Neural cell (in vitro differentiated cells): ENCODE measurements at regions not wholly inside any gene's neighbourhood (a gene's known extent, or its start where the extent isn't known, plus 50 kb on each side); places are given as distances from the start of the nearest gene placed in this dataset.

Source experiments
- H2AFZ ChIP-seq: fragments of 200-600, 300-800 bp; sonication (generic), shearing (Covaris generic); 2 replicates; pipeline ENCODE4 v1.6.0; 2014; ENCODE audit warnings: low read depth, mild to moderate bottlenecking, antibody characterized with exemption, low read length, moderate library complexity
- H3F3A ChIP-seq: fragments of 200-600 bp; shearing (Covaris generic); 2 replicates; pipeline ENCODE4 v1.6.1; 2016; ENCODE audit warnings: mild to moderate bottlenecking, moderate library complexity, mixed read lengths, antibody characterized with exemption, low read length; ENCODE audit not compliant: insufficient read depth, poor library complexity, severe bottlenecking
- H3K27ac ChIP-seq: fragments of 200-600, 300-800 bp; sonication (generic), shearing (Covaris generic); 2 replicates; pipeline ENCODE4 v1.5.1; 2014; ENCODE audit warnings: mild to moderate bottlenecking, low read length, moderate library complexity
- H3K27me3 ChIP-seq: fragments of 300-800, 200-600 bp; sonication (generic), shearing (Covaris generic); 2 replicates; pipeline ENCODE4 v1.6.0; 2014; ENCODE audit warnings: mild to moderate bottlenecking, low read depth, low read length, moderate library complexity; ENCODE audit not compliant: insufficient read depth
- H3K36me3 ChIP-seq: fragments of 300-800, 200-600 bp; sonication (generic), shearing (Covaris generic); 2 replicates; pipeline ENCODE4 v1.5.1; 2014; ENCODE audit warnings: mild to moderate bottlenecking, antibody characterized with exemption, low read length, moderate library complexity; ENCODE audit not compliant: insufficient read depth
- H3K4me2 ChIP-seq: fragments of 300-800, 200-600 bp; sonication (generic), shearing (Covaris generic); 2 replicates; pipeline ENCODE4 v1.6.0; 2014; ENCODE audit warnings: mild to moderate bottlenecking, low read length
- H3K4me3 ChIP-seq: fragments of 300-800, 200-600 bp; sonication (generic), shearing (Covaris generic); 2 replicates; pipeline ENCODE4 v1.5.1; 2014; ENCODE audit warnings: mild to moderate bottlenecking, low read length, moderate library complexity
- H3K79me2 ChIP-seq: fragments of 200-600 bp; shearing (Covaris generic); replicated peaks from 2 replicates; pipeline ENCODE4 v1.6.0; 2014; ENCODE audit warnings: mild to moderate bottlenecking, low read length, moderate library complexity; ENCODE audit not compliant: insufficient read depth
- H3K9ac ChIP-seq: fragments of 300-800, 200-600 bp; sonication (generic), shearing (Covaris generic); 2 replicates; pipeline ENCODE4 v1.6.1; 2016; ENCODE audit warnings: mild to moderate bottlenecking, low read length, mixed read lengths
- H3K9me2 ChIP-seq: fragments of 200-600 bp; shearing (Covaris generic); 2 replicates; pipeline ENCODE4 v1.6.1; 2016; ENCODE audit warnings: mild to moderate bottlenecking, low read length, mixed read lengths; ENCODE audit not compliant: insufficient read depth
- H3K9me3 ChIP-seq: fragments of 200-600, 300-800 bp; sonication (generic), shearing (Covaris generic); 2 replicates; pipeline ENCODE4 v1.6.1; 2016; ENCODE audit warnings: mild to moderate bottlenecking, mixed run types, low read length, moderate library complexity, mixed read lengths
- H4K20me1 ChIP-seq: fragments of 200-600 bp; shearing (Covaris generic); 2 replicates; pipeline ENCODE4 v1.6.1; 2016; ENCODE audit warnings: mild to moderate bottlenecking, mixed run types; ENCODE audit not compliant: insufficient read depth
- EP300 ChIP-seq: fragments of 450-650 bp; conservative IDR thresholded peaks from 2 replicates; pipeline ENCODE4 v1.6.1; 2014; ENCODE audit warnings: antibody characterized with exemption, mild to moderate bottlenecking, moderate library complexity; ENCODE audit not compliant: poor library complexity, severe bottlenecking
- EZH2 ChIP-seq: fragments of 200-600, 300-800 bp; shearing (Covaris generic), sonication (generic); IDR thresholded peaks from 2 replicates; pipeline ENCODE4 v1.6.1; 2014; ENCODE audit warnings: antibody characterized with exemption, low read length, borderline replicate concordance, mild to moderate bottlenecking; ENCODE audit not compliant: insufficient read depth, poor library complexity, severe bottlenecking
- MXI1 ChIP-seq: fragments of 450-650 bp; conservative IDR thresholded peaks from 2 replicates; pipeline ENCODE4 v1.6.1; 2014; ENCODE audit warnings: antibody characterized with exemption, mild to moderate bottlenecking; ENCODE audit not compliant: poor library complexity, severe bottlenecking
- POLR2AphosphoS5 ChIP-seq: IDR thresholded peaks from 2 replicates; pipeline ENCODE4 v1.6.1; 2012
- RAD21 ChIP-seq: fragments of 450-650 bp; conservative IDR thresholded peaks from 2 replicates; pipeline ENCODE4 v1.6.1; 2014; ENCODE audit warnings: antibody characterized with exemption, mild to moderate bottlenecking, moderate library complexity
- SMC3 ChIP-seq: fragments of 450-650 bp; conservative IDR thresholded peaks from 2 replicates; pipeline ENCODE4 v1.6.1; 2014; ENCODE audit warnings: antibody characterized with exemption, mild to moderate bottlenecking, moderate library complexity; ENCODE audit not compliant: poor library complexity
- TAF1 ChIP-seq: IDR thresholded peaks from 2 replicates; pipeline ENCODE4 v1.6.1; 2012; ENCODE audit warnings: low read depth
- TF ChIP-seq, protein P1 (sequence below): IDR thresholded peaks from 2 replicates; pipeline ENCODE4 v1.6.1; 2012; ENCODE audit warnings: borderline replicate concordance
- TF ChIP-seq, protein P2 (sequence below): fragments of 450-650 bp; IDR thresholded peaks from 2 replicates; pipeline ENCODE4 v1.5.1; 2014; ENCODE audit warnings: antibody characterized with exemption, mild to moderate bottlenecking, moderate library complexity; ENCODE audit not compliant: poor library complexity, severe bottlenecking

DNA sequence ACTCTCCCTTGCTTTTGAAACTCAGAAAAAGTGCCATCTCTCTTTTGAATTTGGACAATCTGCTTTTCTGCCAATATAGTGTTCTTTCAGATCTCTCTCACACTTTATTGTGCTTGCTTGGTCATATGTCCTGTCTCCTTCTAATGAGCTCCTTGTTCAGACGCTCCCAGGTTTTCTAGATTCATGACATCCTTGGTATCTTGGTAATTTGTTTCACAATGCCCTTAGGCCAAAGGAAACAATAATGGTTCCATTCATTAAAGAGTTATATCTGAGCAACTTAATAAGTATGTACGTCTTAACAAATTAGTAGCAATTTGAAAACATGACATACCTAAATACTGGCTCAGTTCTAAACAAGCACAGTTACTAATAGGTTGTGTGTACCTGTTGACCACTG lies 293.4 kb upstream of the SPTLC3 start:
- H3K9ac ChIP-seq: no peak overlapping the region
- no peaks in the 10 kb centered on the region for H3K36me3 ChIP-seq
- no peaks in the 10 kb centered on the region for H3F3A ChIP-seq
- no peaks in the 10 kb centered on the region for H3K9me2 ChIP-seq
- no peak overlapping the region for H3K4me2 ChIP-seq
- H3K79me2 ChIP-seq: no peaks in the 10 kb centered on the region
- H3K27ac ChIP-seq: no peak overlapping the region
- no peak overlapping the region for H2AFZ ChIP-seq
- no peaks in the 10 kb centered on the region for H3K9me3 ChIP-seq
- TF ChIP-seq, protein P1, sequence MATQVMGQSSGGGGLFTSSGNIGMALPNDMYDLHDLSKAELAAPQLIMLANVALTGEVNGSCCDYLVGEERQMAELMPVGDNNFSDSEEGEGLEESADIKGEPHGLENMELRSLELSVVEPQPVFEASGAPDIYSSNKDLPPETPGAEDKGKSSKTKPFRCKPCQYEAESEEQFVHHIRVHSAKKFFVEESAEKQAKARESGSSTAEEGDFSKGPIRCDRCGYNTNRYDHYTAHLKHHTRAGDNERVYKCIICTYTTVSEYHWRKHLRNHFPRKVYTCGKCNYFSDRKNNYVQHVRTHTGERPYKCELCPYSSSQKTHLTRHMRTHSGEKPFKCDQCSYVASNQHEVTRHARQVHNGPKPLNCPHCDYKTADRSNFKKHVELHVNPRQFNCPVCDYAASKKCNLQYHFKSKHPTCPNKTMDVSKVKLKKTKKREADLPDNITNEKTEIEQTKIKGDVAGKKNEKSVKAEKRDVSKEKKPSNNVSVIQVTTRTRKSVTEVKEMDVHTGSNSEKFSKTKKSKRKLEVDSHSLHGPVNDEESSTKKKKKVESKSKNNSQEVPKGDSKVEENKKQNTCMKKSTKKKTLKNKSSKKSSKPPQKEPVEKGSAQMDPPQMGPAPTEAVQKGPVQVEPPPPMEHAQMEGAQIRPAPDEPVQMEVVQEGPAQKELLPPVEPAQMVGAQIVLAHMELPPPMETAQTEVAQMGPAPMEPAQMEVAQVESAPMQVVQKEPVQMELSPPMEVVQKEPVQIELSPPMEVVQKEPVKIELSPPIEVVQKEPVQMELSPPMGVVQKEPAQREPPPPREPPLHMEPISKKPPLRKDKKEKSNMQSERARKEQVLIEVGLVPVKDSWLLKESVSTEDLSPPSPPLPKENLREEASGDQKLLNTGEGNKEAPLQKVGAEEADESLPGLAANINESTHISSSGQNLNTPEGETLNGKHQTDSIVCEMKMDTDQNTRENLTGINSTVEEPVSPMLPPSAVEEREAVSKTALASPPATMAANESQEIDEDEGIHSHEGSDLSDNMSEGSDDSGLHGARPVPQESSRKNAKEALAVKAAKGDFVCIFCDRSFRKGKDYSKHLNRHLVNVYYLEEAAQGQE: no peak
- no peak for TF ChIP-seq POLR2AphosphoS5
- no peak for TF ChIP-seq EZH2
- TF ChIP-seq MXI1: no peak
- TF ChIP-seq, protein P2, sequence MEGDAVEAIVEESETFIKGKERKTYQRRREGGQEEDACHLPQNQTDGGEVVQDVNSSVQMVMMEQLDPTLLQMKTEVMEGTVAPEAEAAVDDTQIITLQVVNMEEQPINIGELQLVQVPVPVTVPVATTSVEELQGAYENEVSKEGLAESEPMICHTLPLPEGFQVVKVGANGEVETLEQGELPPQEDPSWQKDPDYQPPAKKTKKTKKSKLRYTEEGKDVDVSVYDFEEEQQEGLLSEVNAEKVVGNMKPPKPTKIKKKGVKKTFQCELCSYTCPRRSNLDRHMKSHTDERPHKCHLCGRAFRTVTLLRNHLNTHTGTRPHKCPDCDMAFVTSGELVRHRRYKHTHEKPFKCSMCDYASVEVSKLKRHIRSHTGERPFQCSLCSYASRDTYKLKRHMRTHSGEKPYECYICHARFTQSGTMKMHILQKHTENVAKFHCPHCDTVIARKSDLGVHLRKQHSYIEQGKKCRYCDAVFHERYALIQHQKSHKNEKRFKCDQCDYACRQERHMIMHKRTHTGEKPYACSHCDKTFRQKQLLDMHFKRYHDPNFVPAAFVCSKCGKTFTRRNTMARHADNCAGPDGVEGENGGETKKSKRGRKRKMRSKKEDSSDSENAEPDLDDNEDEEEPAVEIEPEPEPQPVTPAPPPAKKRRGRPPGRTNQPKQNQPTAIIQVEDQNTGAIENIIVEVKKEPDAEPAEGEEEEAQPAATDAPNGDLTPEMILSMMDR: no peak
- no peak for TF ChIP-seq EP300
- TF ChIP-seq RAD21: no peak
- no peak for TF ChIP-seq TAF1
- no peak for TF ChIP-seq SMC3
- H4K20me1 ChIP-seq: no peaks in the 10 kb centered on the region
- H3K4me3 ChIP-seq: no peak overlapping the region
- H3K27me3 ChIP-seq: no peaks in the 10 kb centered on the region

DNA sequence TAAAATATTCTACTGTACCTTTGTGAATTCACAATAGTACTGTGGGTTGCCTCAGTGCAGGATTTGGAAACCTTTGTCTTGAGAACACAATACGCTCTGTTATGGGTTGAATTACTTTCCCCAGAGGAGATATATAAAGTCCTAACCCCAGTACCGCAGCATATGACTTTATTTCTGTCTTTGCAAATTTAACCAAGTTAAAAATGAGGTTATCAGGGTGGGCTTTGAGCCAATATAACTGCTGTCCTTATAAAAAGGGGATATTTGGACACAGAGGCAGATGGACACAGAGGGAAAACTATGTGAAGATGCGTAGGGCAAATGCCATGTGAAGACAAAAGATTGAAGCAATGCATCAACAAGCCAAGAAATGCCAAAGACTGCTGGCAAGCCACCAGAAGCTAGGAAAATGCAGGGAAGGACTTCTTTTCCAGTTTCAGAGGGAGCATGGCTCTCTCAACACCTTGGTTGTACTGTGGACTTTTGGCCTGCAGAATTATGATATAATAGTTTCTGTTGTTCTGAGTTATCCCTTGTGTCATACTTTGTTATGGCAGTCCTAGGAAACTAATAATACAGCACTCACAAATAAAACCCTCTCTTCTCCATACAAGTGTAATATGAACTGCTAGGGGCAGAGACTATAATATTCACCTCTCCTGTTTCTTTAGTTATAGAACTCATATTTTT lies 292.6 kb upstream of the SPTLC3 start:
- no peak overlapping the region for H3K4me3 ChIP-seq
- no peaks in the 10 kb centered on the region for H4K20me1 ChIP-seq
- no peak overlapping the region for H3K4me2 ChIP-seq
- no peaks in the 10 kb centered on the region for H3K27me3 ChIP-seq
- H3K79me2 ChIP-seq: no peaks in the 10 kb centered on the region
- no peaks in the 10 kb centered on the region for H3K36me3 ChIP-seq
- H3K9ac ChIP-seq: no peak overlapping the region
- no peaks in the 10 kb centered on the region for H3K9me3 ChIP-seq
- TF ChIP-seq, protein P1: no peak
- no peak for TF ChIP-seq RAD21
- no peak for TF ChIP-seq MXI1
- no peak overlapping the region for H3K27ac ChIP-seq
- H2AFZ ChIP-seq: no peak overlapping the region
- H3K9me2 ChIP-seq: no peaks in the 10 kb centered on the region
- H3F3A ChIP-seq: no peaks in the 10 kb centered on the region
